SH-SY5Y (cell line): ENCODE measurements at regions not wholly inside any gene's neighbourhood (a gene's known extent, or its start where the extent isn't known, plus 50 kb on each side); places are given as distances from the start of the nearest gene placed in this dataset.

Source experiments
- GATA2 ChIP-seq: IDR thresholded peaks from 2 replicates; pipeline ENCODE4 v1.6.1; 2011; ENCODE audit warnings: mild to moderate bottlenecking, low read depth, low read length
- GATA3 ChIP-seq: IDR thresholded peaks from 2 replicates; pipeline ENCODE4 v1.6.1; 2011; ENCODE audit warnings: low read depth, mild to moderate bottlenecking, low read length, moderate library complexity

- TF ChIP-seq GATA2 (no peak), GATA3 (no peak)
Observed at GRCh38 chr4:111707491-111707890, 437.8 kb upstream of the FAM241A start.

- TF ChIP-seq GATA2 (no peak), GATA3 (no peak)
Observed at GRCh38 chr4:111712093-111712677, 433.1 kb upstream of the FAM241A start.

- TF ChIP-seq GATA2 = no peak
- no peak for TF ChIP-seq GATA3
Observed at GRCh38 chr4:111713276-111713675, 432.0 kb upstream of the FAM241A start.

GRCh38 chr4:111717921-111718320 lies 427.3 kb upstream of the FAM241A start:
- TF ChIP-seq GATA3 = no peak
- TF ChIP-seq GATA2 = no peak

- TF ChIP-seq GATA3 (no peak), GATA2 (no peak)
Observed at GRCh38 chr4:111718763-111719559, 426.3 kb upstream of the FAM241A start.

DNA sequence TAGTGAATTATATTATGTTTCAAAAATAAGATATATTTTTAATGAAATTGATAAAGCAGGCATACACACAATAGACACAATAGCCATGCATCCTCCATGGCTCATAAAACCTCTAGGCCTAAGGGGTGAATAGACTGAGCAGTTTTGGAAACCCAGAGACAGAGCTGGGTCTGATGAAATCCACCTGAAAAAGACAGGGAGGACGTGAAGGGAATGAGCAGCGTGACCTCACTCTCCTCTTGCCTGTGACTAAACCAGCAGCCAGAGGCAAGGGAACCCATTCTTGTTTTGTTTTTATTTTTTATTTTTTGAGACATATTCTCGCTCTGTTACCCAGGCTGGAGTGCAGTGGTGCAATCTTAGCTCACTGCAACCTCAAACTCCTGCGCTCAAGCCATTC lies 424.4 kb upstream of the FAM241A start:
- TF ChIP-seq GATA2 = no peak
- TF ChIP-seq GATA3 = no peak

DNA sequence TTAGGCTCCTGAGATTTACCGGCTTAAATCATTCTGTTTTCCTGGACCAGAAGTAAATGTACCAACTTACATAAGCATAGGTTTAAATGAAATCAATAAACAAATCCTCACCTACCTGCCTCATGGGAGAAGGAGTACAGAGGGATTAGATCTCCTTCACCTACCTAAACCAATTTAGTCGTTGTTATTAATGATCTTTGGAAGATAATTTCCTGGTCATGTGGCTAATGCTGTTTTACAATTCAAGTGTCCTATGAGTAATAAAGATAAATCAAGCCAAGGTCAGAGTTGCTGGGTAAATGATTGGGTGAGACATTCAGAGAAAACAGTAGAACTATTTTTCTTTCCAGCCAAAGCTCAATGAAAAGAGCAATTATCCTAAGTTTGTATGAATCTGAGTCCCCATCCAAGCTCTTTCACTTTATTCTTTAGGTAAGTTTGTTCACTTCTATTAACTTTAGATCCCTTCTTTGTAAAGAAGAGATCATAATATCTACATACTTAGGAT lies 423.0 kb upstream of the FAM241A start:
- TF ChIP-seq GATA2 (no peak), GATA3 (no peak)

- TF ChIP-seq GATA3 (no peak), GATA2 (no peak)
Observed at GRCh38 chr4:111736516-111736915, 408.7 kb upstream of the FAM241A start.

DNA sequence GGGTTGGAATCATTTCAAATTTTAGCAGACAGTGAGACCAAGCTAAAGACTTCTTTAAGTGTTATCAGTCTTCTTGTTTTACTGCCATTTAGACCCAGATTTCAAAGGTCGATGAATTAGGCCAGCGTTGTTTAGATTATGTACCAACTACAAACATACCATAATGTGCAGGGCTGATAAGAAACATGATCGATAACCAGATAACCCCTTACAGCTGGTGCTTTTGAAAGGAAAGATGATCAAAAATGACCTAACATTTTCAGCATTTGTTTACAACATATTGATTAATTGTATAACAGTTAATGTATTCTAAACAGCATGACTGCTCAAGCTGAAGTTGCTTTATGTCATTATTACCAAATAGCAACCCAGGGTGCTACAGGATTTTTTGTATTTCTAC lies 400.4 kb upstream of the FAM241A start:
- no peak for TF ChIP-seq GATA2
- no peak for TF ChIP-seq GATA3

- no peak for TF ChIP-seq GATA2
- TF ChIP-seq GATA3 = no peak
Observed at GRCh38 chr4:111748157-111748556, 397.1 kb upstream of the FAM241A start.

- TF ChIP-seq GATA3 (no peak), GATA2 (no peak)
Observed at GRCh38 chr4:111754003-111754402, 391.3 kb upstream of the FAM241A start.

- TF ChIP-seq GATA3 (no peak), GATA2 (no peak)
Observed at GRCh38 chr4:111755571-111755970, 389.7 kb upstream of the FAM241A start.

DNA sequence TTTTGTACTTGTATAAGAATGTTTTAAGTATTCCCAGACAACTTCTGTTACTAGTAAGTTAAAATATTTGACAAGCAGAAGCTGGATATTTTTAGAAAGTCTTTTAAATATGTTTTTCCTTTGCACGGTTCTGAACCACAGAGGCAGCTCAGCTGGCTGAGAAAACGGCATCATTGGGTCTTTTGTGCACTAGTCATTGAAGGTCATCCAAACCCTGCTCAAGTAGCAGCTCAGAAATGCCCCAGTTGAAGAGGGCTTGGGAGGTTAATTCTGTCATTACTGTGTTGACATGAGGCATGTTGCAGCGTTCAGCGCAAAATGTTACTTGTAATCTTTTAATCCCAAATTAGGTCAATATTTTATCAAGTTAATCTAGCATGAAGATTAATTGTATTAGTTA lies 383.7 kb upstream of the FAM241A start:
- TF ChIP-seq GATA2 (no peak), GATA3 (no peak)

DNA sequence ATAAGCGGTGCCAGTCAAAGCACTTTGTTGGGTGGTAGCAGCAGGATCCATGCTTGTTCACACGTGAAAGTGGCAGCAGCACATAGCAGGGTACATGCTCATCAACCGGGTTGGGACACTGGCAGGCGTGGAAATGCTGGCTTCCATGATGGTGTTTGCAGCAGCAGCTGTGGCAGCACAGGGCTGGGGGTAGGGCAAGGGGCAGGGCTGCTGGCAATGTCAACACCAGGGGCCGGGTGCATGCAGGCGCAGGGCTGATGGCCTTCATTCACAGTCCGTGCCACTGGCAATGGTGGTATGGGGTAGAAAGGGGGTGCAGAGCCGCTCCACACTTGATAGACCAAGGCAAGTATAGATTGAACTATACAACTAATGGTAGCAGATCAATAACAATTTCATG lies 374.7 kb upstream of the FAM241A start:
- TF ChIP-seq GATA2 (no peak), GATA3 (no peak)

- no peak for TF ChIP-seq GATA3
- no peak for TF ChIP-seq GATA2
Observed at GRCh38 chr4:111773858-111774257, 371.4 kb upstream of the FAM241A start.
